HEK293 (cell line): ENCODE measurements at regions not wholly inside any gene's neighbourhood (a gene's known extent, or its start where the extent isn't known, plus 50 kb on each side); places are given as distances from the start of the nearest gene placed in this dataset.

Experiments
- ATF2 ChIP-seq: fragments of 450-650 bp; formaldehyde crosslinking; IDR thresholded peaks from 2 replicates; pipeline ENCODE4 v1.5.1; 2016; ENCODE audit warnings: missing biosample characterization, missing genetic modification characterization, low read depth
- CTCF ChIP-seq: fragments of 450-650 bp; formaldehyde crosslinking; IDR thresholded peaks from 2 replicates; pipeline ENCODE4 v1.5.1; 2016; ENCODE audit warnings: missing biosample characterization, missing genetic modification characterization
- KLF8 ChIP-seq: fragments of 450-650 bp; formaldehyde crosslinking; IDR thresholded peaks from 2 replicates; pipeline ENCODE4 v1.5.1; 2016; ENCODE audit warnings: missing biosample characterization, missing genetic modification characterization
- PBX3 ChIP-seq: sonication (generic); formaldehyde crosslinking; IDR thresholded peaks from 2 replicates; pipeline ENCODE4 v1.8.1; 2022; ENCODE audit warnings: mild to moderate bottlenecking, moderate library complexity, missing genetic modification reagents
- PRDM10 ChIP-seq: fragments of 450-650 bp; formaldehyde crosslinking; IDR thresholded peaks from 2 replicates; pipeline ENCODE4 v1.5.1; 2016; ENCODE audit warnings: missing biosample characterization, missing genetic modification characterization
- SALL2 ChIP-seq: fragments of 450-650 bp; formaldehyde crosslinking; IDR thresholded peaks from 2 replicates; pipeline ENCODE4 v1.5.0; 2017; ENCODE audit warnings: missing biosample characterization, mild to moderate bottlenecking, missing genetic modification characterization, borderline replicate concordance
- TRIM28 ChIP-seq: IDR thresholded peaks from 2 replicates; pipeline ENCODE4 v1.6.1; 2011; ENCODE audit warnings: low read length, control low read depth, borderline replicate concordance
- ZBTB1 ChIP-seq: fragments of 450-650 bp; formaldehyde crosslinking; IDR thresholded peaks from 2 replicates; pipeline ENCODE4 v1.5.1; 2016; ENCODE audit warnings: missing biosample characterization, missing genetic modification characterization
- ZNF138 ChIP-seq: fragments of 450-650 bp; formaldehyde crosslinking; IDR thresholded peaks from 2 replicates; pipeline ENCODE4 v1.5.1; 2016; ENCODE audit warnings: missing biosample characterization, missing genetic modification characterization, borderline replicate concordance
- ZNF16 ChIP-seq: fragments of 450-650 bp; formaldehyde crosslinking; IDR thresholded peaks from 2 replicates; pipeline ENCODE4 v1.5.1; 2016; ENCODE audit warnings: low read depth, missing biosample characterization, missing genetic modification characterization
- ZNF2 ChIP-seq: fragments of 450-650 bp; formaldehyde crosslinking; IDR thresholded peaks from 2 replicates; pipeline ENCODE4 v1.5.1; 2016; ENCODE audit warnings: missing biosample characterization, missing genetic modification characterization
- ZNF423 ChIP-seq: fragments of 450-650 bp; formaldehyde crosslinking; IDR thresholded peaks from 2 replicates; pipeline ENCODE4 v1.5.1; 2016; ENCODE audit warnings: missing biosample characterization, missing genetic modification characterization
- ZNF768 ChIP-seq: fragments of 450-650 bp; formaldehyde crosslinking; IDR thresholded peaks from 2 replicates; pipeline ENCODE4 v1.5.1; 2018; ENCODE audit warnings: missing biosample characterization, mild to moderate bottlenecking, missing genetic modification characterization
- ZNF777 ChIP-seq: fragments of 450-650 bp; formaldehyde crosslinking; IDR thresholded peaks from 2 replicates; pipeline ENCODE4 v1.5.1; 2017; ENCODE audit warnings: missing biosample characterization, missing genetic modification characterization, borderline replicate concordance

GRCh38 chr5:157987259-157987658, 128.3 kb upstream of the CLINT1 start:
- TF ChIP-seq SALL2 (no peak), ZNF768 (tag by site-specific recombination) (no peak), ZNF423 (no peak), PRDM10 (tag by site-specific recombination) (no peak), ZNF16 (tag by site-specific recombination) (no peak), ATF2 (no peak), TRIM28 (no peak), KLF8 (tag by site-specific recombination) (no peak), PBX3 (CRISPR knock-in tag) (no peak), ZNF2 (tag by site-specific recombination) (no peak), CTCF (tag by site-specific recombination) (no peak), ZNF138 (no peak), ZNF777 (tag by site-specific recombination) (no peak), ZBTB1 (tag by site-specific recombination) (no peak)
